ENCODE measurements at regions not wholly inside any gene's neighbourhood (a gene's known extent, or its start where the extent isn't known, plus 50 kb on each side); places are given as distances from the start of the nearest gene placed in this dataset.

GRCh38 chr9:31065691-31066090, 1318.8 kb upstream of the ACO1 start:
- Histone ChIP-seq H3K4me1 (no peaks in the 10 kb centered on the region), H3K4me3 (ENCODE audit: low read depth, low read length) (no peak overlapping the region), H3K36me3 (ENCODE audit: control insufficient read depth, insufficient read depth, low read length) (no peaks in the 10 kb centered on the region), H3K27me3 (replicated peaks; ENCODE audit: control insufficient read depth, insufficient read depth, low read length) (no peaks in the 10 kb centered on the region), H3K9me3 (no peaks in the 10 kb centered on the region)
- no peak overlapping the region for H3K27ac Mint-ChIP-seq (ENCODE audit: unreplicated experiment)
- BruUV-seq (replicated peaks) = no TSS peak
- no peaks in the 10 kb centered on the region for H3K9me3 Mint-ChIP-seq (ENCODE audit: unreplicated experiment)
- TF ChIP-seq CTCF (IDR thresholded peaks at IDR 0.05; ENCODE audit: insufficient read depth in 1 of 2, low read depth in 1 of 2, low read length in 1 of 2, severe bottlenecking in 1 of 2, unreplicated experiment in 1 of 2) = no peak
- intact Hi-C loops (cut with micrococcal nuclease; ENCODE audit: unreplicated experiment) = no loop called here
- no peaks in the 10 kb centered on the region for H3K27me3 Mint-ChIP-seq (ENCODE audit: insufficient read depth, unreplicated experiment)
- DNase-seq = no peak
- no peak overlapping the region for H3K4me3 Mint-ChIP-seq (ENCODE audit: unreplicated experiment)
- ChIA-PET POLR2A (no interaction called here), CTCF (no interaction called here)
- H3K4me1 Mint-ChIP-seq (ENCODE audit: low read depth, unreplicated experiment) = no peaks in the 10 kb centered on the region
- H3K36me3 Mint-ChIP-seq (ENCODE audit: insufficient read depth, unreplicated experiment) = no peaks in the 10 kb centered on the region

DNA sequence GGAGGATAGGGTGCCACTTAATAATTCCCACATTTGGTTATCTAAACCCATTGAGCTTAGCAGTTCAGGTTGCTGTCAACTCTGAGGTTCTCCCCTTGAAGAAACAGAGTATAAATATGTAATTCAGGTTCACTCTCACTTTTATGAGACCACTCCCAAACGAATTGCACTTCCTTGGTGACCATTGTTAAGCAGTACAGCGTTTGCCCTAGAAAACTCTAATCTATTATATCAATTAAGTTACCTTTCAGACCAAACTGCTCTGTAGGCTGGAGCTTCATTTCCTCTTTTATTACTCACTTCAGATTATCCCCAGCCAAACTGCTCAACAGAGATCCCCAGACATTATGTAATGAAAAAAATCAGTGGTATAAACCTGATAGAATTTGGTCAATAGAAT, 1317.0 kb upstream of the ACO1 start:
- H3K4me3 Mint-ChIP-seq (ENCODE audit: unreplicated experiment) = no peak overlapping the region
- H3K27me3 Mint-ChIP-seq (ENCODE audit: insufficient read depth, unreplicated experiment) = no peaks in the 10 kb centered on the region
- no peaks in the 10 kb centered on the region for H3K4me1 Mint-ChIP-seq (ENCODE audit: low read depth, unreplicated experiment)
- TF ChIP-seq CTCF (IDR thresholded peaks at IDR 0.05; ENCODE audit: insufficient read depth in 1 of 2, low read depth in 1 of 2, low read length in 1 of 2, severe bottlenecking in 1 of 2, unreplicated experiment in 1 of 2) = no peak
- intact Hi-C loops (cut with micrococcal nuclease; ENCODE audit: unreplicated experiment) = no loop called here
- CTCF ChIA-PET = no interaction called here
- Histone ChIP-seq H3K4me1 (no peaks in the 10 kb centered on the region), H3K9me3 (no peaks in the 10 kb centered on the region), H3K4me3 (ENCODE audit: low read depth, low read length) (no peak overlapping the region), H3K36me3 (ENCODE audit: control insufficient read depth, insufficient read depth, low read length) (no peaks in the 10 kb centered on the region), H3K27me3 (replicated peaks; ENCODE audit: control insufficient read depth, insufficient read depth, low read length) (no peaks in the 10 kb centered on the region)
- DNase-seq = no peak
- H3K9me3 Mint-ChIP-seq (ENCODE audit: unreplicated experiment) = no peaks in the 10 kb centered on the region
- POLR2A ChIA-PET = no interaction called here
- H3K36me3 Mint-ChIP-seq (ENCODE audit: insufficient read depth, unreplicated experiment) = no peaks in the 10 kb centered on the region
- BruUV-seq (replicated peaks) = no TSS peak
- H3K27ac Mint-ChIP-seq (ENCODE audit: unreplicated experiment) = no peak overlapping the region

DNA sequence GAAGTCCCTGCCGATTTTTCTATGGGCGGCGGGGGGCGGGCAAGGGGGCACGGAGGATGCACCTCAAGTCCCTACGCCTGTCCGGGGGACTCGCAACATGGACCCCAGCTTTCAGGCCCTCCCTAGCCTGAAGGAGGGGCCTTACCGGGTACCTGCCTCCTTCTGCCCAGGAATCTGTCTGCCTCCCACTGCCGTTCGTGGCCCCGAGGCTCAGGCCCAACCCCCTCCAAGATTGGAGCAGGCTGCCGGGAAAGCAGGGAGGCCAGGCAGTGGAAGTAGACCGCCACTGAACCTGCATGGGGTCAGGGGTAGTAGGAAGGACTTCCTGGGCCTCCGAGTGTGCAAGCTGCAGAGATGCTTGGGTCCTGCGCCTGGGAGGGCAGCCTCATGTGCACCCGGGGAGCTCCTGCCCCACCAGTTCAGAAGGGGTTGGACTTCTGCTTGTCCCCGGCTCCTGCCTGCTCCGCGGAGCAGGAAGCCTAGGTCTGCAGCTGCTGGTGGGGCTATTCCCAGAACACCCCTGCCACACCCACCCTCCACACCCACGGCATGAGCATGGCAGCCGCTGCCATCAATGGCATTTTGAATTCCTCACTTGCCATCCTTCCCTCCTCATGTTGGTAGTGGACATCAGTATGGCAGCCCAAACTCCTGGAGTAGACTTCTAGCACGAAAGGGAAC, 1312.7 kb upstream of the ACO1 start:
- no peaks in the 10 kb centered on the region for H3K36me3 Mint-ChIP-seq (ENCODE audit: insufficient read depth, unreplicated experiment)

More for the DNA sequence above, 1312.7 kb upstream of the ACO1 start:
- ChIA-PET CTCF (no interaction called here), POLR2A (no interaction called here)
- H3K4me1 ChIP-seq = no peaks in the 10 kb centered on the region
- no peak overlapping the region for H3K27ac Mint-ChIP-seq (ENCODE audit: unreplicated experiment)
- H3K4me3 ChIP-seq (ENCODE audit: low read depth, low read length) = no peak overlapping the region
- TF ChIP-seq CTCF (IDR thresholded peaks at IDR 0.05; ENCODE audit: insufficient read depth in 1 of 2, low read depth in 1 of 2, low read length in 1 of 2, severe bottlenecking in 1 of 2, unreplicated experiment in 1 of 2) = no peak
- no peaks in the 10 kb centered on the region for H3K9me3 Mint-ChIP-seq (ENCODE audit: unreplicated experiment)
- H3K4me3 Mint-ChIP-seq (ENCODE audit: unreplicated experiment) = no peak overlapping the region
- no peaks in the 10 kb centered on the region for H3K27me3 Mint-ChIP-seq (ENCODE audit: insufficient read depth, unreplicated experiment)
- BruUV-seq (replicated peaks) = no TSS peak
- 0 out of 2 replicates have a peak, but pooled peaks cover 3% of the 10 kb centered on the region for H3K9me3 ChIP-seq
- DNase-seq = no peak
- intact Hi-C loops (cut with micrococcal nuclease; ENCODE audit: unreplicated experiment) = no loop called here
- H3K27me3 ChIP-seq (replicated peaks; ENCODE audit: control insufficient read depth, insufficient read depth, low read length) = no peaks in the 10 kb centered on the region
- H3K36me3 ChIP-seq (ENCODE audit: control insufficient read depth, insufficient read depth, low read length) = no peaks in the 10 kb centered on the region
- H3K4me1 Mint-ChIP-seq (ENCODE audit: low read depth, unreplicated experiment) = no peaks in the 10 kb centered on the region
